ENCODE measurements at regions not wholly inside any gene's neighbourhood (a gene's known extent, or its start where the extent isn't known, plus 50 kb on each side); places are given as distances from the start of the nearest gene placed in this dataset.

GRCh38 chr10:44458671-44459413, 73.9 kb upstream of the CXCL12 start:
- Histone ChIP-seq H3K4me1 (ENCODE audit: control insufficient read depth, low read length) (no peaks in the 10 kb centered on the region), H3K79me2 (ENCODE audit: control insufficient read depth, low read length) (no peaks in the 10 kb centered on the region), H3K27me3 (ENCODE audit: control insufficient read depth, low read length) (no peaks in the 10 kb centered on the region), H3K36me3 (ENCODE audit: control insufficient read depth, low read length) (no peaks in the 10 kb centered on the region), H3K9me2 (replicated peaks; ENCODE audit: control insufficient read depth, low read length) (no peaks in the 10 kb centered on the region), H3F3A (ENCODE audit: control insufficient read depth, insufficient read depth) (no peaks in the 10 kb centered on the region), H3K27ac (ENCODE audit: low read depth, low read length) (no peak overlapping the region), H4K20me1 (ENCODE audit: control insufficient read depth, insufficient read depth, low read depth, low read length) (no peaks in the 10 kb centered on the region), H3K4me2 (ENCODE audit: low read length) (no peak overlapping the region), H3K4me3 (ENCODE audit: low read length) (no peak overlapping the region), H3K9me3 (ENCODE audit: control insufficient read depth, insufficient read depth, low read length) (no peaks in the 10 kb centered on the region)
- no peak for TF ChIP-seq EZH2phosphoT487 (IDR thresholded peaks at IDR 0.05; ENCODE audit: borderline replicate concordance, low read length)
- TF ChIP-seq CTCF (IDR thresholded peaks at IDR 0.05; ENCODE audit: low read depth, low read length, poor library complexity, severe bottlenecking): no peak

GRCh38 chr10:44459671-44460070, 74.8 kb upstream of the CXCL12 start:
- Histone ChIP-seq H3F3A (ENCODE audit: control insufficient read depth, insufficient read depth) (no peaks in the 10 kb centered on the region), H3K4me2 (ENCODE audit: low read length) (no peak overlapping the region), H3K4me1 (ENCODE audit: control insufficient read depth, low read length) (no peaks in the 10 kb centered on the region), H3K9me2 (replicated peaks; ENCODE audit: control insufficient read depth, low read length) (no peaks in the 10 kb centered on the region), H3K36me3 (ENCODE audit: control insufficient read depth, low read length) (no peaks in the 10 kb centered on the region), H3K9me3 (ENCODE audit: control insufficient read depth, insufficient read depth, low read length) (no peaks in the 10 kb centered on the region), H3K27me3 (ENCODE audit: control insufficient read depth, low read length) (no peaks in the 10 kb centered on the region), H3K27ac (ENCODE audit: low read depth, low read length) (no peak overlapping the region), H3K4me3 (ENCODE audit: low read length) (no peak overlapping the region), H3K79me2 (ENCODE audit: control insufficient read depth, low read length) (no peaks in the 10 kb centered on the region), H4K20me1 (ENCODE audit: control insufficient read depth, insufficient read depth, low read depth, low read length) (no peaks in the 10 kb centered on the region)
- TF ChIP-seq EZH2phosphoT487 (IDR thresholded peaks at IDR 0.05; ENCODE audit: borderline replicate concordance, low read length) (no peak), CTCF (IDR thresholded peaks at IDR 0.05; ENCODE audit: low read depth, low read length, poor library complexity, severe bottlenecking) (no peak)

GRCh38 chr10:44460416-44460815, 75.5 kb upstream of the CXCL12 start:
- Histone ChIP-seq H3K4me2 (ENCODE audit: low read length) (no peak overlapping the region), H3K27me3 (ENCODE audit: control insufficient read depth, low read length) (no peaks in the 10 kb centered on the region)

More at GRCh38 chr10:44460416-44460815, 75.5 kb upstream of the CXCL12 start:
- H3K36me3 ChIP-seq (ENCODE audit: control insufficient read depth, low read length): no peaks in the 10 kb centered on the region
- no peak overlapping the region for H3K27ac ChIP-seq (ENCODE audit: low read depth, low read length)
- no peaks in the 10 kb centered on the region for H3K4me1 ChIP-seq (ENCODE audit: control insufficient read depth, low read length)
- TF ChIP-seq EZH2phosphoT487 (IDR thresholded peaks at IDR 0.05; ENCODE audit: borderline replicate concordance, low read length): no peak
- no peak for TF ChIP-seq CTCF (IDR thresholded peaks at IDR 0.05; ENCODE audit: low read depth, low read length, poor library complexity, severe bottlenecking)
- H3K9me3 ChIP-seq (ENCODE audit: control insufficient read depth, insufficient read depth, low read length): no peaks in the 10 kb centered on the region
- no peaks in the 10 kb centered on the region for H3K9me2 ChIP-seq (replicated peaks; ENCODE audit: control insufficient read depth, low read length)
- no peaks in the 10 kb centered on the region for H3F3A ChIP-seq (ENCODE audit: control insufficient read depth, insufficient read depth)
- no peak overlapping the region for H3K4me3 ChIP-seq (ENCODE audit: low read length)
- H3K79me2 ChIP-seq (ENCODE audit: control insufficient read depth, low read length): no peaks in the 10 kb centered on the region
- no peaks in the 10 kb centered on the region for H4K20me1 ChIP-seq (ENCODE audit: control insufficient read depth, insufficient read depth, low read depth, low read length)

Data from DOHH2 (cell line).